Hippocampal formation (tissue), 2 donors: ENCODE measurements at regions not wholly inside any gene's neighbourhood (a gene's known extent, or its start where the extent isn't known, plus 50 kb on each side); places are given as distances from the start of the nearest gene placed in this dataset.

ENCODE experiments used
- DNase-seq, 2 donors: peaks; one replicate each; lab custom pipeline; 2025; lab: John Stamatoyannopoulos, UW

- DNase-seq = no peak
Measured at GRCh38 chr7:42858570-42858969, 53.3 kb downstream of the C7orf25 start.

- DNase-seq = no peak
Measured at GRCh38 chr7:42856605-42856987, 55.3 kb downstream of the C7orf25 start.

DNA sequence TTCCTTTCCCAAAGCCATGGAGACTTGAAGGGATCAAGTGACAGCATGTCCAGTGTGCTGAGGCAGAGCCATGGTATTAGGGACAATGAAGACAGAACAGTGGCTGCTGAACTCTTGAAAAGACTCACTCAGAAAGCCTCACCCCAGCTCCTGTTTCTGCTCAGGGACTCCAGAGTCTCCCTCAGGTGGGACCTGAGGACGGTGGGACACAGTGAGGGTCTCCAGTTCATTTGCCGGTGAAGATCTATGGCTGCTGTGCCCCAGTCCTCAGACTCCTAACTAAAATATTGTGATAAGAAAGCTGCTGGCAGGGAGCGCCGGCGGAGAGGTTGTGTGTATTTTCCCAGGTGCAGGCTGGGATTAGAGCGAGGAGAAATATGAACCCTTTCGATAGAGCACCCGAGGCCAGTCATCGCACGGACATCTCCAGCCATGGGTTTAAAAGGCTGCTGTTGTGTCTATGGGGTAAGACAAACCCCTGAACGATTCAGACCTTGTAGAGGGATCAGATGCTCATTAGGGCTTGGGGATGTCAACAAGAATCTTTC lies 57.2 kb downstream of the C7orf25 start:
- no peak for DNase-seq

DNA sequence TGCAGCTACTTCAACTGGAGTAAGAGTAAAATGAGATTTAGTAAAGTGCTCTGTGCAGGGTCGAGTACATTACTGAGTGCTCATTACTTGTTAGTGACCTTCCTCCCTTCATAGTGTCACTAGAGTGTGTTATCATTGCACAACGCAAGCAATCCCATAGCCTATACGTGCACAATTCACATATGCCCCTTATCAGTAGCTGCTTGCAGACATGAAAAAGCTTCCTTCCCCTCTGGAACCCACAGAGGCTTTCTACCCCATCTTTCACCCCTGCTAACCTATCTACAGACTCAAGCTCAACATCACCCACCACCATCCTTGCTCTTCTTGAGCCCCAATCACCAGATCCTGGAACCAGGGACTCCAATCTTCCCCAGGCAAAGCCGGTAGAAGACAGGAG lies 59.3 kb downstream of the C7orf25 start:
- no peak for DNase-seq

- peak; percentile 23 to 53 for DNase-seq
Measured at GRCh38 chr7:42843205-42843800, 68.6 kb downstream of the C7orf25 start.

GRCh38 chr7:42834676-42835075 lies 77.2 kb downstream of the C7orf25 start:
- DNase-seq = no peak

DNA sequence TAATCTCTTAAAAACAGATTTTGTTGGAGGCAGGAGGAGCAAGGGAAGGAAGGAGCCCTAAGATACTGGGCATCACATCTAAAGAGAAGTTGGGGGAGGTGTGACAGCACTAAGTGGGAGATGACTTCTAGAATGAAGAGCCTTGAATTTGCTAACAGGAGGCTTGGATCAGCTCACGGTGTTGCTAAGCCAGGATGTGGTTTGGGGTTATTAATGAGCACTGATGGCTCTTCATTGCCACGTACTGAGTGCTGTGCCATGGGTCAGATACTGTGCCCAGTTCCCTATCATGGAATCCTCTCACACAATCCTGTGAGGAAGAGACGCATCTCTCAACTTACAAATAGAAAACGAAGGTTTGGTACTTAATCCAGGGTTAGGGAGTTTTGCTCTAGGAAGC lies 78.5 kb downstream of the C7orf25 start:
- no peak for DNase-seq

DNA sequence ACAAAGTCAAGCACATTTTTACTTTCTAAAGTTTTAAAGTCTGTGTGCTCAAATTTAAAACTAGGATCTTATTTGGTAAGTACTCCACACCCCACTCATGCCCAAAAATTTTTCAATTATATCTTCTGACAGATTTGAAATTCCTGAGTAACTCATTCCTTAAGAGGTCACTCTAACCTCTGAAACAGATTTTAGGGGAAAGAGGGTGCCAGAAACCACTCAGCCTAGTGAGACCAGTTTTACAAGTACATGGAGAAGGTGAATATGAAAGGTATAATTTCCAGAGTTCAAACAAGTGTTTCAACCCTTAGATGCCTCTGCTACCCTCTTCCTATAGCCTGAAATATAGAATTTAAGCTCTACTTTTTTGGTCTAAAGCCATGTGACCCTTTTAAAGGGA lies 79.2 kb downstream of the C7orf25 start:
- DNase-seq = no peak

GRCh38 chr7:42831718-42832522 lies 80.0 kb downstream of the C7orf25 start:
- peak; percentile 42 to 67 for DNase-seq

GRCh38 chr7:42831006-42831717 lies 80.7 kb downstream of the C7orf25 start:
- DNase-seq = no peak

DNA sequence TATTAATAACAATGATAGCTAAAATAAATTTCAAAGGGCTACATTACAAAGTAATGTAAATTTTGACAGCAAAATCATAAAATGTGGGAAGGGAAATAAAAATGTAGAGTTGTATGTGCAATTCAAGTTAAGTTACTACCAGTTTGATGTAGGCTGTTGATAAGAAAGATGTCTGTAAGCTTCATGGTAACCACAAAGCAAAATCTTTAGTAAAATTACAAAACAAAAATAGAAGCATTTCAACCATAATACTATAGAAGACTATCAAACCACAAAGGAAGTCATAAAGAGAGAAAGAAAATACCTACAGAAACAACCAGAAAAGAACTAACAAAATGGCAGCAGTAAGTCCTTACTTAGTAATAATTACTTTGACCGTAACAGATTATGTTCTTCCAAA lies 99.1 kb downstream of the C7orf25 start:
- DNase-seq = no peak

DNA sequence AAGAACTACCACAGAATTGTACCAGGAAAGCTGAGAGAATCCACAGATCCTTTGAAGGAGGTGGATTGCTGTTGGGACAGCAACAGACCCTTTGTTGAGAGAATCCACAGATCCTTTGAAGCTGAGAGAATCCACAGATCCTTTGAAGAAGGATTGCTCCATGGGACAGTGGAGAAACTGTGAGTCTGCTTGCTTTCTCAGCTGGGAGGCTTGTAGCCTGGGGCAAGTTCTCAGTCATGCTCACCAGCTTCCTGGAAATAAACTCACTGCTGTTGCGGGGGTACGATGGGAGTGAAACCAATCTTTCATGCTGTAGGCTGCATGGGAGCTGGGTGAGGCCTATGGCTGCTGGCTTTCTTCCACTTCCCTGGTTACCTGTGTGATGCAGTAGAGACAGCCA lies 106.3 kb downstream of the C7orf25 start:
- DNase-seq = no peak

DNA sequence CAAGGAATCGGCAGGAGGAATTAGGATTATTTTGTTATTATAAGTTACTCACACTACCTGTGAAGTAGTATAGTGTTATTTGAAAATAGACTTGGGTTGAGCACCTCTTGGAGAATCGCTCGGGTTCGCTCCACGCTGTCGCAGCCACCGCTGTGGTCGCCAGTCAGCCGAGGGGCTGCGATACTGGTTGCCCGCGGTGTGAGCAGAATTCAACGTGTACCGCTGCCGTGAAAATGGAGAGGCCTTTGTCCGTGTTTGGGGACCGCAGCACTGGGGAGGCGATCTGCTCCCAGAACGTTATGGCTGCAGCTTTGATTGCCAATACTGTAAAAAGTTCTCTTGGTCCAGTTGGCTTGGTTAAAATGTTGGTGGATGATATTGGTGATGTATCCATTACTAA lies 117.2 kb downstream of the C7orf25 start:
- DNase-seq = no peak

- DNase-seq = no peak
Measured at GRCh38 chr7:42792841-42793240, 119.0 kb downstream of the C7orf25 start.

DNA sequence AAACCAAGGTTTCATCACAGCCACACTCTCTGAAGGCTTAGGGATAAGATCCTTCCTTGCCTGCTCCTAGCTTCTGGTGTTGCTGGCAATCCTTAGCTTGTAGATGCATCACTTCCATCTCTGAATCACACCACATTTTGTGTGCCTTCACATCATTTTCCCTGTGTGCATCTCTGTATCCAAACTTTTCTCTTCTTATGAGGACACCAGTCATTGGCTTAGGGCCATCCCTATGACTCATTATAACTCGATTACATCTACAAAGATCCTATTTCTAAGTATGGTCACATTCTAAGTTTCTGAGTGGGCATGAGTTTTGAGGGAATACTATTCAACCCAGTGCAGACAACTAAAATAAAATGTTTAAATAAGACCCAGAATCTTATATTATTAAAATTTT lies 121.7 kb downstream of the C7orf25 start:
- no peak for DNase-seq

- no peak for DNase-seq
Measured at GRCh38 chr7:42774436-42774835, 137.4 kb downstream of the C7orf25 start.

- no peak for DNase-seq
Measured at GRCh38 chr7:42770114-42770513, 141.8 kb downstream of the C7orf25 start.

DNA sequence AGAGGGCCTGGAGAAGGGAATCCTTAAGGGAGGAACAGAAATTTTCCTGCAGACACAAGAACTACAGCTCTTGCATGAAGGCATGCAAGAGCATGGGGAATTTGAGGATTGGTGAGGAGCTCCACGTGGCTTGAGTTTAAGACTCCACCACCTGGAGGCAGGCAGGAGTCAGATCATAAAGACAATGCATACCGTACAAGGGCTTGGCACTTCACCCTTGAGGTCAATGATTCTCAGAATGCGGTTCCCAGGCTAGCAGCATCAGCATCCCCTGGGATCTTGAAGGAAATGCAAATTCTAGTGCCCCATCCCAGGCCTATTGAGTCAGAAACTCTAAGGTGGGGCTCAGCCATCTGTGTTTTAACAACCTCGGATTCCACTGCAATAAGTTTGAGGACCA lies 143.8 kb downstream of the C7orf25 start:
- DNase-seq = no peak

- no peak for DNase-seq
Measured at GRCh38 chr7:42766782-42767423, 145.0 kb downstream of the C7orf25 start.

GRCh38 chr7:42765931-42766330 lies 145.9 kb downstream of the C7orf25 start:
- DNase-seq = no peak

DNA sequence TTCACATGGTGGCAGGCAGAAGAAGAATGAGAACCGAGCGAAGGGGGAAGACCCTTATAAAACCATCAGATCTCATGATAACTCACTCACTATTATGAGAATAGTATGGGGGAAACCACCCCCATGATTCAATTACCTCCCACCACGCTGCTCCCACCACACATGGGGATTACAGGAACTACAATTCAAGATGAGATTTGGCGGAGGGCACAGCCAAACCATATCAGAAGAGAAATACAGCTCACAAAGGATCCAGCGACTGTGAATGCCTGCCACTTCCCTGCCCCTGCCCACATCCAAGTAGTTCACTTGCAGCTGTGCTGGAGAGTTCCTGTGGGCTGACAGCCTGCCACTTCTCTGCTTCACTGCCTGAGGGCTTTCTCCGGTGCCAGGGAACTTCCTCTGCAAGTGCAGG lies 148.7 kb downstream of the C7orf25 start:
- DNase-seq = no peak

DNA sequence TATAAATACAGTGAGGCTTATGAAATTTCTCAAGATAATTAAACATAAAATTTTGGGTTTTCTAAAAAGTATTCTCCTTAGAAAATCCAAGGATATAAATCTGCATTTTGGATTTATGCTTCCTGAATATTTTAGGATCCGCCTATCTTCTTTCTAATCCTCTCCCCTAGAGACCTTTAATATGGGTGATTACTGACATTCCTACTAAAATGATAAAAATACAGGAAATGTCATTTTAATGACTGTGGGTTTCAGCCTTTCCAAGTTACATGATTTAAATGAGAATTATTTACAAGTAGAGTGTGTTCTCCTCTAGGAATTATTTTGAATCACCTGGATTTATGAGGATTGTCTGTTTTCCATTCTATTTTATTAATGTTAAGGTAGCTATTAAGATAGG lies 150.4 kb downstream of the C7orf25 start:
- no peak for DNase-seq
